GM11168 (cell line): ENCODE measurements at regions not wholly inside any gene's neighbourhood (a gene's known extent, or its start where the extent isn't known, plus 50 kb on each side); places are given as distances from the start of the nearest gene placed in this dataset.

Source experiments
- in situ Hi-C: fragments of 300-500 bp; cut with MboI; formaldehyde crosslinking; loops from one replicate; pipeline ENCODE4 v1.12.0; 2022; ENCODE audit warnings: low sequenced_read_pairs; ENCODE audit not compliant: unreplicated experiment

DNA sequence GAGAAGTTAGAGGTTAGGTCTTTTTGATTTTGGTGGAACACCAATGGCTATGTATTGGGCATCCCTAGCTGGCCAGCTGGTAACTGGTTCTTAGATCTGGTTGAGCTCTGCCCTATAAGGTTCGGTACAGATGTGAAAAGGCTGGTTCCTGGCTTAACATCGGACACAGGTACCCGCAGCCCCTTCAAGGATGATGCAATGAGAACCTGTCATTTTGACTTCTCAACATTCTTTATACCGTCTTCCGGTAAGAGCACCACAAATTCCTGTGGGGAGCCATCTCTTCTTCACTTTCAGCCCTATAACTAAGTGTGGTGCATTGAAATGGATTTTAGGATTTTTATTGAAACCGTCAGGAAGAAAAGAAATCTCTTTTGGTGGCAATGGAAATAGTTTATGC is 222.8 kb downstream of the ADAMTS9 start:
- in situ Hi-C loops = no loop called here

DNA sequence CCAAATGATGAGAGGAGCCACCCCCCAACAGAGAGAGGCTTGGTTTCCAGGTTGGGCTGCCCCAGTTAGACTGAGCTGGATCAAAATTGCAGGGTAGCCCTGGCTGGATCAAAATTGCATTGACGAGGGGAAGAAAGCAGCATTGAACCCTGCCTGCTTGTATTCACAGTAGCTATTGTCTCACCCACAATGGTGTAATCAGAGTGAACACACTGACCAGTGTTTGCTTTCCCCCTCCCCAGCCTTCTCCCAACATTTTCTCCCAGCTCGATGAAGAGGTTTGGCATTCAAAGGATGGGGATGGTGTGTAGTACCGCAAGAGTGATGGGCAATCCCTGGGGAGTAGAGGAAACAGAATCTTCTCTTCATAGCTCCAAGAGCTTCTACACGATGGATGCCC is 223.8 kb downstream of the ADAMTS9 start:
- in situ Hi-C loops = no loop called here

DNA sequence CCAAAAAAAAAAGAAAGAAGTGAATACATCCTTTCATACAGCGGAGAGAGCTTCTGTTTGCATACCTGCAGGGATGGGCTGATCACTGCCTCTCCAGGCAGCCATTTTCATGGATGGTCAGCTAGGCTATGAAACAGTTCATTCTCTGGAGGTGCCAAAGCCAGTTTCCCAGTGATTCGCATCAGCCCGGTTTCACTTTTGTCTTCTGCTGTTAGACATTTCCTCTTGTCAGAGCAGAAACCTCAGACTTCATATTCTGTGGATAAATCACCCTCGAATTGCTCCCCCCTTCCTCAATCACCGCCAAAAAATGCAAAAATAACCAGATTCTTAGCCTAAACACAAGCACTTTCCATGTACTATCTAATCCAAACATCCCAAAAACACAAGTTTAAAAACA is 225.6 kb downstream of the ADAMTS9 start:
- in situ Hi-C loops = no loop called here

DNA sequence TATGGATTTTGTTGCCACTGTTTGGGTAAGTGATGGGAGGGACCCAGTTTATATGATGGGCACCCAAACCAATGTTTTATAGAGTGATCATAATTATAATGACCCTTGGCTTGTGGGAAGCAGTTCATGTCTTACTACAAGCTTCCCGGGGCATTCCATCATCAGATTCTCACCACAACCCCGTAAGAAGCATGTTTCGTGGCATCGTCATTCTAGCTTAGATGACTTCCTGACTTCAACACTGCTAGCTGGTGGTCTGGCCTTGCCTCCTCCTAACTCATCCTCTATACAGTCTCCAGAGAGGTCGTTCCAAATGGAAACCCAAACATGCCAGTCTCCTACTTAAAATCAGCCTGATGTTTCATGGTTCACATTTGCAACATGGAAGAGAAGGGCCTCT is 226.9 kb downstream of the ADAMTS9 start:
- in situ Hi-C loops = no loop called here

DNA sequence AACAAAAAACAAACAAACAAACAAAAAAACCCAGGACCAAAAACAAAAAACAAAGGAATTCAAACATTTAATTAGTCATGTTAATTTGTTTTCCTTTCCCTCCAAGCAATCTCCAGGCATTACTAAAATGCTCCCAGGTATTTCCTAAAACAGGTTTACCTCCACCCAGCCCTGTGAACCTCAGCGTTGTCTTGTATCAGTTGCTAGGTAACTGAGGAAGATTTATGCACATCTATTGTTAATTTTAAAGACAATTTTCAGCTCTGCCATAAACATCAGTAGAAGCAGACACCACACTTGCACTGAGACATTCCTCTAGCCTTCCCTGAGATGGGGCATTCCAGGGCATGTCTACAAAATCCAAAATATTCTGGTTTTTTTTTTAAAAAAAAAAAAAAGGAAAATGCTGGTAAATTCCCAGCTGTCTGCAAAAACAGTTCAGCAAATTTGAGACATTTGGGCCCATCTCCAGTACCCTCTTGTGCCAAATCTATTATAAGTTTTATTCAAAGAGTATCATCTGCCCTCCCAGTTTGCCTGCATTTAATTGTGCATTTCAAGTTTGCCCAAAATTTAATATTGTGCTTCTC is 227.6 kb downstream of the ADAMTS9 start:
- in situ Hi-C loops = no loop called here

DNA sequence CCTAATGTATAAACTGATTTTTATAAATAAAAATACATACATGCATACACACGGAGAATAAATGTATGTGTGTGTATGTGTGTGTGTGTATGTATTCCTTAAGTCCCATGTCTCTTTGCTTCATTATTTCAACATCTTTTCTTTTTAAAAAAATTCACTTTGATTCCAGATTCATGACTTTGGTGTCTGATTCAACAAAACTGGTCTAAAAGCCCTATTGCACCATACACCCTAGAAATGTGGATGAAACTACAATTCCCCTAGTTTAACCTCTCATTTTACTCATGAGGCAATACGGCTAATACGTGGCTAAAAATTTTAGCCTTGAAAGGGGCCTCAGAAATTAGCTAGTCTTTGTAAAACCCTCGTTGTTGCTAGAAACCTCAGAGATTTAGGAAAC is 228.1 kb downstream of the ADAMTS9 start:
- in situ Hi-C loops = no loop called here

DNA sequence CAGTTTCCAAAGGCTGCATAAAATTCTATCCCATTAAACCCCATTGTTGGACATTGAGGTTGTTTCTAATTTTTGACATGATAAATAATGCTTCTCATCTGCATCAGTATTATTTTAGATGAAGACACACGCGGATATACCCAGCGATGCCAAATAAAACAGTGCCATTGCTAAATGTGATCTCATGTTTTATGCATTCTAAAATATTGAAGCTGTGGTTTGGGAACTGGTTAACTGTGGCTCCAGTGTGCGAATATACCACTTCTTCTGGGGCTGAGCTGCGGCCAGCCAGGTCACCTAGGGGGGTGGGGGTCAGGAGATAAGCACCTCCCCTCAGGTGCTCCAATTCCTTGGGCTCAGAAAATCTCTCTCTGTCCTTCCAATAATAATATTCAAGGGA is 230.0 kb downstream of the ADAMTS9 start:
- in situ Hi-C loops = no loop called here

DNA sequence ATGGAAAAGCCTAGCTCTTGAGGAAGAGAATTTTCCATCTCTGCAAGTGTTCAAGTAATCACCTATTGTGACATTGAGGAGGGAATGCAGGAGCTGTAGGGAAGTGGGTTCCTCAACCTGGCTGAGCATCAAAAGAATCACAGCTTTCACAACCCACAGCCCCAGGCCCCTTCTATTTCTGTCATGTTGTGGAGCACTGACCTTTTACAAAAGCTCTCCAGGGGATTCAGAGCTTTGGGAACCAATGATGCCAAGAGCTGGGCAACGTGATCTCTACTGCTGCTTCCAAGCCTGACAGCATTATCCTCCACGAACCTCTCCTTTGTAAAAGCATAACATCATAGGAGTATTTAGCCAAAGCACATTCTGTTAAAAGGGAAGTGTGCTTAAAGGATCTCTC is 231.1 kb downstream of the ADAMTS9 start:
- in situ Hi-C loops = no loop called here

DNA sequence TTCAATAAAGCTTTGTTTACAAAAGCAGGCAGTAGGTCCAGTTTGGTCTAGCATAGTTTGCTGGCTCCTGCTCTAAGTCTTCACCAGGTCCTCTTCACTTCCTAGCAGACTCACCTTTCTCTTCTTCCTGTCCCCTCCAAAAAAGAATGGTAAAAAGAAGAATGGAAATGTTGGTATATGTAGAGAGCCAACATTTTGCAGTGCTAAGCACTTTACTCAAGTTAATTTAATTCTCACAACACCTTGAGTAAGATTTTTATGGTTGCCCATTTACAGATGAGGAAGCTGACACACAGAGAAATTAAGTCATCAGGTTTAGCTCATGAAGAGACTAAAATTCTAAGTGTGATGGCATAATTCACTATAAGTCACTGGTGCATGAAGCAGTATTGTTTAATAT is 230.1 kb upstream of the PRICKLE2 start:
- in situ Hi-C loops = no loop called here

DNA sequence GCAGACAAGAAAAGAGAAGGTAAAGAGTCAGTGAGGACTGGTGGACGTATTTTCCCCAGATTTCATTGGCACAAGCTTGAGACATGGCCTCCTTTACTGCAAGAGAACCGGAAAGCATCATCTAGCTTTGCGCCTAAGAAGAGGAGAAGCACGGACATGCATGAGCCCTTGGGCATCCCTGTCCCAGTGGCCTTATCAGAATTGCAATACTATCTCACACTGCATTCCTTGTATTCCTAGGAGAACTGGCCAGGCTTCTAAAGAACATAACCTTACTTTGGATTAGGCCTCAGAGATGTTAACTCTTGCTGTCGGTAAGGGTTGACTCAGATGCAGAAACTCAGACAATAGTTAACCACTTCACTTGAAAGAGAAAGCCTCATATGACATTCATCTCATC is 229.5 kb upstream of the PRICKLE2 start:
- in situ Hi-C loops = no loop called here

DNA sequence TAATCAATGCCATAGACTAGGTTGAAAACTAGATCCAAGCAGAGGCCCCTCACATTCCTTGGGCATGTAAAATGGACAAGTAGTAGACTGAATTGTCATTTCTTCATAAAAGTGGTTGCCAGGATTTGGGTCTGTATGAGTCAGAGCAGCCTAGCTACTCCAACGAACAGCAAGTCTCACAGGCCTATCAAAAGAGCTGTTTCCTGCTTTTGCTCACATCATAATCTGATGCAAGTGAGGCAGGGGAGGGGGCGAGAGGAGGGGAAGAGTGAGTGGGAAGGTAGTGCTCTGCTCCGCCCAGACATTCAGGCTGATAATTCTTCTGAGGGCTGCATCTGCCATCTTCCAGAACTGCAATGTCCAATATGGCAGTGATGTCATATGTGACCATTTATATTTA is 228.9 kb upstream of the PRICKLE2 start:
- in situ Hi-C loops = no loop called here

DNA sequence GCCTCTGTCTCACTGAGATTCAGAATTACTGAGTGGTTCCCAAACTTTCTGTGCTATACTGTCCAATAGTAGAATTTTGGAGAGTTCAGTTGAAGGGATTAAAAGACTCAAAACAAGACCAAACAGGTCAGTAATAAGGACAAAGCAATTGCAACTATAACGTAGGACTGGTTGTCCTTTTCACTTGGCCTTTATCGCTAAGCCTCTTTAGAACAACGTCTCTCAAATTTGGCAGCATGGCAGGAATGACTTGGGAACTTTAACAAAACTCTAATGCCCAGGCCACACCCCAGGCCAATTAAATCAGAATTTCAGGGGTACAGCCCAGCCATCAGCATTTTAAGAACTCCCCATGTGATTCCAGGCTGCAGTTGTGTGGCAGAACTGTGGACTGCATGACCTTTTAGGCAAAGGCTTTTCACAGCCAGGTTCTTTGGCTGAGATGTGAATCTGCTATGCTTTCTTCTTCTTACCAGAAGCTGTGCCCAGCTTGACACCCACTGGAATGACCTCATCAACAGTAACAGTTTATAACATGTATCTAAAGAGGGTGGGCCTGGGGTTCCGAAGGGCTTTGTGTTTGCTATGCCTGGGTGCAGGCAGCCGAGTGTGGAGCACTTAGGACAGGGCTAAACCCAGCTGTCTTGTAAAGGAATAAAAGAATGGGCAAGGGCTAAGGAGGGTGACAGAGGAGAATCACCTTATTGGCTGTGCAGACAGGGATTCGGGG is 226.2 kb upstream of the PRICKLE2 start:
- in situ Hi-C loops = no loop called here

DNA sequence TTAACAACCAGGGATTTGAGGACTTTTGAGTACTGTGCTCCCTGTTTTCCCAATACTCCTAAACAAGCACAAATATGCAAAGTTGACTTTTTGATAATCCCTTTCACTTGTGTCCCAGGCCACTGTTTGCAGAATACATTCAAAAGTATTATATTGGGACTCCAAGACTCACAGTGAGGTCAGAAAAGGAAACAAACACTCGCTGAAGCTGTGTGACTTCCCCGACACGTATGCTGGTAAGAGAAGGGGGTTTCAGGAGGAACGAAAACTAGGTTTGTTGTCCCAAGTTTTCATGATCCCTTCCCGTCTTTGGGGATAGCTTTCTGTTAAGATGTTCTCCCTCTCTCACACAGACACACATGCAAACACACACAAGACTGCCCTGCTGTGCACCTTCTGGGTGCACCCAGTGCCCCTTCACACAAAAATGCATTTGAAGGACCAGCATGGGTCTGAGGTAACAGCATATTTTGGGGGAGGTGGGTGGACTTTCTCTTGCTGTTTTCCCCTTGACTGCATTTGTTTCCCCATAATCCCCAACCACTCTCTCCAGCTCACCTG is 225.2 kb upstream of the PRICKLE2 start:
- in situ Hi-C loops = no loop called here

DNA sequence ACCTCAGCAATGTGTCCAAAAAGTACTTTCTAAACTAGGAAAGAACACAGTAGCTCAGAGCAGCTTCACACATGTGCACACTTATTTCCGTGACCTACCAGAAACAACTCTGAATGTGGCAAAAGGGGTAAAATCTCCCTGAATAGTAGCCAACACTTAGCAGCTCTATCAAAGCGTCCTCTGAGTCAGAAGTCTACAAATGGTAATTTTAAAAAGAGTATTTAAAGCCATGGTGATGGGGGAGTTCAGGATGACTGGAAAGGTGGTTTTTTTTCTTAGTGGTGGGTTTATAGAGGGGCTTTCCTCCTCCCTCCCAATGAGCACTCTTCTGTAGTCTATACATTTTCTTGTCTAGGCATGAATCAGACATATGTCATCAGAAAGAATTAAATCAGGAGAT is 223.8 kb upstream of the PRICKLE2 start:
- in situ Hi-C loops = no loop called here

DNA sequence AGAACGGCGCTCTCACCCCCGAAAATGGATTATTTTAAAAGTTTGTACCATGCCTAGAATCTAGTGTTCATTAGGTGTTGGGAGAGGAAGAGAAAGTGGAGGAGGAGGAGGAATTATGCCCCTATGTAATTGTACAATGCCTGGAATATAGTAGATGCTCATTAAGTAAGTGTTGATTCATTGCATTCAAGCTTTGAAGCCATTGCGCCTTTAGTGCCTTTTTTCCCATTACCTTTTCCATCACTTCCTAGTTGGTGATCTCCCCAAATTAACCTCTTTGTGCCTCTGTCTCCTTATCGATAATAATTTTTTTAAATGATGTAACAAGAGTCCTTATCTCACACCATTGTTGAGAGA is 220.7 kb upstream of the PRICKLE2 start:
- in situ Hi-C loops = no loop called here

DNA sequence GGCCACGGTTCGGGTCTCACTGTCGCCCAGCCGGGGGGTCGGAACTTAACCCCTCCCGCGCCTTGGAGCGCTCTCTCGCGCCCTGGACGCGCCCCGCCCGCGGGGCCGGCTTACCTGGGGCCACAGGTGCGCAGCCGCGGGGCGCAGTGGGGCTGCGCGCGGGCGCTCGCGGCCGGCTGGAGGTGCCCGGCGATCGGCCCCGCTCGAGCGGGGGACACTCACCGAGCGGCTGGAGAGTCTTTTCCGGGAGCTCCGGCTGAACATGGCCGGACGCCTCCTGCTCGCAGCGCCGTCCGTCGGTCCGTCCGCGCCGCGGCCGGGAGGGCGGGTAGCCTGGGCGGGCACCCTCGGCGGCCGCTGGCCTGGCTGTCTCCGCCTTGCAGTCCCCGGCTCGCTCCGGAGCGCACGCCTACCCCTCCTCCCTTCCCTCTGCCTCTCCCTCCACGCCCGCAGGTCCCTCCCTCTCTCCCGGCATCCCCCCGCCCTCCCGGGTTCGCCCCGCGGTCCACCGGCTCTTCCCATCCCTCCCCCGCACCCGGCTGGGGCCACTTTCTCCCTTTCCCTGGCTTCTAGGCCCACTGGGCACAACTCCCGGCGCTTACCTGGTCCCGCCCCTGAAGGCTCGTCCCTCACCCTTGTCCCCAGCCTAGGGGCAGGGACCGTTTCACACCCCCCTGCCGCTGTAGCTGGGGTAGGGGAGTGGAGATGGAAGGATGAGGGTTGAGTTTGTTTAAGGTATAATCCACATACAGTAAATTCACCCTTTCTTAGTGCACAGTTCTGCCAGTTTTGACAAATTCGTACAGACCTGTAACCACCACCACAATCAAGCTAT is 220.1 kb upstream of the PRICKLE2 start:
- in situ Hi-C loops = no loop called here

DNA sequence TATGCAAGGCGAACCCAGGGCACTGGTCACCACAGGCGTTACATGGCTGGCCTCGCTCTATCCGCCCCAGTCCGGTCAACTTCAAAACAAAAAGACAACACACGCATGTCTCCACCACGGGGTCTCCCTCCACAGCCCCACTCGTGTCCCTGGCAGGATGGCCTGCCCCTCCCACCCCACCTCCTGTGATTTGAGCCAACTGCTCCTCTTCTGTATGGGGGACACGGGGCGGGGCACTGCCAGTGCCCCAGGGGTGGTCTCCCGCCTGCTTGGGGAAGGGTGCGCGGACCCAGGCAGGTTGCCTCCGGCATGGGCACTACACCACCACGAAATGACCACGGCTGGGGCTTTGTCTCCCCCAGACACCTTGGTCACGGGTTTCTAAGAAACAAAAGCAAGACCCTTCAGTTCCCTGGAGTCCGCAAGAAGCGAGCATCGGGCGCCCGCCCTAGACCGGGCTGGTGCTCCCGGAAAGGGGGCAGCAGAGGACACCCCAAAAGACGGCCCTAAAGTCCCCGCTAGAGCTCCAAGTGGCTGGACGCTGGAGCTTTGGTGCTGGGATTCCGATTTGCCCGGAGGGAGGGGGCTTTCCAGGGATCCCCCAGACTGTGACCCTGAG is 219.3 kb upstream of the PRICKLE2 start:
- in situ Hi-C loops = no loop called here

DNA sequence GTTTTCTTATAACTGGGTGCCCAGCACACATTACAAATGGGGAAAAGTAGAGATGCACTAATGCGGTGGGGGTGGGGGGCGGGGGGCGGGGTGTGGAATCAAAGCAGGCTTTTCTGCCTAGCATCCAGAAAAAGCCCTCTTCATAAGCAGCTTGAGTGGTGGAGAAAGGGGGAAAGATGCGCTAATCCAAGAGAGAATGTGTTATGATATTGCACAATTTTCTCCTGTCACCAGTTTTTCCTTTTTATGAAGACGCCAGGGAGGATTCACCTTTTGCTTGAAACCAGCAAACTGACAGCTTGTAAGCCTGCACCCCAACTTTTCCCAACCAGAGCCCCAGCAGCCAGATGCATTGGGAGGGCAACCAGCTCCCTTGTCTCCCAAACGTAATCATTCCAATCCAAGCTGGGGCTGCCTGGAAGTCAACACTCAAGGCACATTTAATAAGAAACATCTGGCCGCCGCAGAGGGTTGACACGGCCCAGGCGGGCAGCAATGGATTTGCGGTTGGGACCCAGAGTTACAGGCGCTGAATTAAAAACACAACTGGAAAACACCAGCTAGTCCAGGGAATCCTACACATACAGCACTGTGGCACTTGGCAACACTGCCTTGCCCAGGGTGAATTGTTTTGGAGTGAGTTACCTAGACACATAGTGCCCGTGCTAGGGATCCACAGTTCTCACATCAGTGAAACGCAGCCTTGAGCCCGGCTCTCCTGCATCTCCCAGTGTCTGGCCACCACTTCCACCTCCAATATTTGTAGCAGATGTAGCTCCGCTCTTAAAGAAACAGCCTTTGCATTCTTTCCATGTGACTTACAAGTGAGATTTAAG is 218.5 kb upstream of the PRICKLE2 start:
- in situ Hi-C loops = no loop called here

DNA sequence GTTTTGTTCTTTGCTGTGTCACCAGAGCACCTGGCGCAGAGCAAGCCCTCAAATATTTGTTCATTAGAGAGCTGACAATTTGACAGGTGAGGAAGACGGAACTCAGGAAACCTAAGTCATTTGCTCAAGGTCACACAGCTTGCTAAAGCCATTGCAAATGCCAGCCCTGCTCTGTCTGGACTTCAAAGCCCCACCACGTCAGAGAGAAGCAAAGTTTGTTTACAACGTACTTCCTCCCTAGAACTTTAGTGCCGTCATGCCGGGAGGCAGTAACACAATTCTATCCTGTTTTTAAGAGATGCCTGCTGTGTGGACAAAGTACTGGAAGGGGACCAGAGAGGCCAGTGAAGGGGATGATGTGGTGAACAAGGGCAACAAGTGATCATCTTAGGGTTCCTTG is 216.6 kb upstream of the PRICKLE2 start:
- in situ Hi-C loops = no loop called here

DNA sequence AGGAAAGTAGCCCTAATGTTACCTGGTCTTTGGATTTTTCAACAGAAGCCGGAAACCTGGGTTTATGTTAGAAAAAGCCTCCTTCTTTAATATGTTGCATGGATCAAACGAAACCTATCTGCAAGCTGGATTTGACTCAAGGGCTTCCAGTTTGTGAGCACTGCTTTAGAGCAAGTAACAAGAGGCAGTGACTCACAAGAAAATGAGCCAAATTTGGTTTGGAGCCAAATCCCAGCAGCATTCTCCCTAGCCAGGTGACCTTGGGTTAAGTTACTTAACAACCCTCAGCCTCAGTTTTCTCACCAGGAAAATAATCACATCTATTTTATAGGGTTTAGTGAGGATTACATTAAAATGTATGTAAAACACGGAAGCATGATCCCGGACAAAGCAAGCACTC is 215.2 kb upstream of the PRICKLE2 start:
- in situ Hi-C loops = no loop called here
